ENCODE measurements at regions not wholly inside any gene's neighbourhood (a gene's known extent, or its start where the extent isn't known, plus 50 kb on each side); places are given as distances from the start of the nearest gene placed in this dataset.

- TF ChIP-seq EZH2 (IDR thresholded peaks at IDR 0.05; ENCODE audit: borderline replicate concordance, low read depth, low read length, severe bottlenecking) (no peak), MAX (IDR thresholded peaks at IDR 0.05; ENCODE audit: insufficient read depth, insufficient read length) (no peak), POLR2AphosphoS5 (IDR thresholded peaks at IDR 0.05; ENCODE audit: insufficient read depth, low read depth, low read length) (no peak), MYC (IDR thresholded peaks at IDR 0.05; ENCODE audit: low read depth, low read length) (no peak), CTCF (IDR thresholded peaks at IDR 0.05; ENCODE audit: extremely low read depth in 1 of 2, insufficient read depth in 1 of 2, low read depth in 1 of 2, low read length in 2 of 2) (no peak), POLR2A (IDR thresholded peaks at IDR 0.05; ENCODE audit: low read depth, low read length) (no peak), JUN (IDR thresholded peaks at IDR 0.05; ENCODE audit: borderline replicate concordance, insufficient read depth, insufficient read length, low read depth) (no peak), GATA2 (IDR thresholded peaks at IDR 0.05; ENCODE audit: insufficient read depth, insufficient read length, low read depth, low read length) (no peak), FOS (IDR thresholded peaks at IDR 0.05; ENCODE audit: borderline replicate concordance, insufficient read depth, low read length) (no peak)
Measured at GRCh38 chr10:123485341-123485960, 180.7 kb upstream of the GPR26 start.
